Right atrium auricular region (tissue), 2 donors: ENCODE measurements at regions not wholly inside any gene's neighbourhood (a gene's known extent, or its start where the extent isn't known, plus 50 kb on each side); places are given as distances from the start of the nearest gene placed in this dataset.
"Not testable (repeated sequence)": the region's sequence is repeated elsewhere in the genome, so short reads cannot be mapped to it uniquely, and the experiment has no call there.

Source experiments
- DNase-seq: peaks from one replicate; pipeline ENCODE4 v3.0.0-alpha.2; 2019; ENCODE audit warnings: low spot score
- H3K27ac ChIP-seq, 2 donors: fragments of 200-600 bp; sonication (generic); 1 replicate in 1 of 2; 2 replicates in 1 of 2; pipeline ENCODE4 v1.5.1; 2016 to 2019
- H3K27me3 ChIP-seq, 2 donors: fragments of 200-600 bp; sonication (generic); one replicate each; pipeline versions ENCODE4 v1.5.1 to v1.6.0; 2017 to 2019
- H3K36me3 ChIP-seq: fragments of 200-600 bp; sonication (generic); one replicate; pipeline ENCODE4 v1.5.1; 2016
- H3K4me1 ChIP-seq, 2 donors: fragments of 200-600 bp; sonication (generic); one replicate each; pipeline versions ENCODE4 v1.5.1 to v1.6.0; 2017 to 2019
- H3K4me3 ChIP-seq, 2 donors: fragments of 200-600 bp; sonication (generic); 1 replicate in 1 of 2; 2 replicates in 1 of 2; pipeline ENCODE4 v1.5.1; 2017 to 2019; ENCODE audit warnings: mild to moderate bottlenecking in 1 of 2, moderate library complexity in 1 of 2
- H3K9me3 ChIP-seq, 2 donors: fragments of 200-600 bp; sonication (generic); one replicate each; pipeline ENCODE4 v1.5.1; 2019
- TF ChIP-seq, protein P1 (sequence below), 2 donors: fragments of 200-600 bp; sonication (generic); IDR thresholded peaks; one replicate each; pipeline ENCODE4 v1.5.1; 2019; ENCODE audit warnings: antibody characterized with exemption in 2 of 2

DNA sequence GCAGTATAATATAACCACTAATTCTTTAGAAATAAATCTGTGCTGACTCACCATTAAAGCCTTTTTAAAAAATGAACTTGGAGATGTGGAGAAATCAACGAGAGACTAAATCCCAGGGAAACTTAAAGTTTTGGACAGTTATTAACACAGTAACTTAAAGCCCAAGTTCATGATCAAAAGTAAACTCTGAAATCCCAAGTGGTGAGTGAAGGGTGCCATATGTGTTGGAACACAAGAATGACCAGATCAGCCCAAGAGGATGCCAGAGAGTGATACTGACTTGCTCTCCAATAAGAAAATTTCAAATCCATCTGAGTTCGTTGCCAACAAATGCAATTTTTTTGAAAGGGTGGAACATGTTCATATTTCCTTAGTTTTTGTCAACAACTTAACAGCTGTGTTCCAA lies 838.1 kb upstream of the ACVR2A start:
- Histone ChIP-seq H3K27me3 (no peaks in the 10 kb centered on the region), H3K4me3 (no peak overlapping the region), H3K9me3 (no peaks in the 10 kb centered on the region), H3K36me3 (no peaks in the 10 kb centered on the region), H3K27ac (no peak overlapping the region), H3K4me1 (no peaks in the 10 kb centered on the region)
- TF ChIP-seq, protein P1, sequence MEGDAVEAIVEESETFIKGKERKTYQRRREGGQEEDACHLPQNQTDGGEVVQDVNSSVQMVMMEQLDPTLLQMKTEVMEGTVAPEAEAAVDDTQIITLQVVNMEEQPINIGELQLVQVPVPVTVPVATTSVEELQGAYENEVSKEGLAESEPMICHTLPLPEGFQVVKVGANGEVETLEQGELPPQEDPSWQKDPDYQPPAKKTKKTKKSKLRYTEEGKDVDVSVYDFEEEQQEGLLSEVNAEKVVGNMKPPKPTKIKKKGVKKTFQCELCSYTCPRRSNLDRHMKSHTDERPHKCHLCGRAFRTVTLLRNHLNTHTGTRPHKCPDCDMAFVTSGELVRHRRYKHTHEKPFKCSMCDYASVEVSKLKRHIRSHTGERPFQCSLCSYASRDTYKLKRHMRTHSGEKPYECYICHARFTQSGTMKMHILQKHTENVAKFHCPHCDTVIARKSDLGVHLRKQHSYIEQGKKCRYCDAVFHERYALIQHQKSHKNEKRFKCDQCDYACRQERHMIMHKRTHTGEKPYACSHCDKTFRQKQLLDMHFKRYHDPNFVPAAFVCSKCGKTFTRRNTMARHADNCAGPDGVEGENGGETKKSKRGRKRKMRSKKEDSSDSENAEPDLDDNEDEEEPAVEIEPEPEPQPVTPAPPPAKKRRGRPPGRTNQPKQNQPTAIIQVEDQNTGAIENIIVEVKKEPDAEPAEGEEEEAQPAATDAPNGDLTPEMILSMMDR (IDR thresholded peaks at IDR 0.05) = no peak
- DNase-seq = no peak

DNA sequence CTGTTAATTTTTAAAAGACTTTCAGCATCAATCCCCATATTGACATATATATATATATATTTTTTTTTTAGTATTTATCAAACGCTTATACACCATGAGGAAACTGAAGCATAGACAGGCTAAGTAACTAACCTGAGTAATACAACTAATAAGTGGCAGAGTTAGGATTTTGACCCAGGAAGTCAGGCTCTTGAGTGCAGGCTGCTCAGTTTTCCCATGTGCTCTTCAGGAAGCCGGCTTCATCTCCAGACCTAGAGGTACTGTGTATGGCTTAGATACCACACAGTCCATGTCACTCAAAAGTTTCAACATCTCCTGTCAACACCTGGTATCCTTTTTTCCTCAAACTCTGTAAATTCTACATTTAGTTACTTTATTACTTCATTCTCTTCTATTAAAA lies 841.7 kb upstream of the ACVR2A start:
- H3K9me3 ChIP-seq = no peaks in the 10 kb centered on the region
- no peak for DNase-seq
- no peaks in the 10 kb centered on the region for H3K27me3 ChIP-seq
- no peaks in the 10 kb centered on the region for H3K36me3 ChIP-seq
- TF ChIP-seq, protein P1 (IDR thresholded peaks at IDR 0.05) = no peak
- no peaks in the 10 kb centered on the region for H3K4me1 ChIP-seq
- no peak overlapping the region for H3K27ac ChIP-seq
- no peak overlapping the region for H3K4me3 ChIP-seq

DNA sequence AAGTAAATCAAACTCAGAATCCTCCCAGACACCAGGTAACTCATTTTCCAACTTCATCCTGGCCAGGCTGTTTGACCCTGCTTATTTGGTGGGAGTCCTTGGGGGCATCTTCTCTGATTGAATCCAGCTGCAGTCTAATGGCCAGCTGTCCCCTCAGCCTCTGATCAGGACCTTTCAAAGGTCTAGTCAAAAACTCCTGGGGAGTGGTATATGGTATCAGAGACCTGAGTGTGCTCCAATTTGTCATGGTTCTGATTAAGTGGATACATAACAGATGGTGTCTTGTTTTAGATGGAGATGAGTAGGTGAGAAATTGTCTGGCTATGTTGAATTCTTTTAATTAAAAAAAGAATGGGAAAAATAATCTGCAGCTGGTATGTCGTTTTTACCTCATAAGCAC lies 842.6 kb upstream of the ACVR2A start:
- Histone ChIP-seq H3K4me3 (no peak overlapping the region), H3K27me3 (no peaks in the 10 kb centered on the region), H3K36me3 (no peaks in the 10 kb centered on the region), H3K27ac (no peak overlapping the region), H3K4me1 (no peaks in the 10 kb centered on the region), H3K9me3 (no peaks in the 10 kb centered on the region)
- no peak for DNase-seq
- TF ChIP-seq, protein P1 (IDR thresholded peaks at IDR 0.05) = no peak

DNA sequence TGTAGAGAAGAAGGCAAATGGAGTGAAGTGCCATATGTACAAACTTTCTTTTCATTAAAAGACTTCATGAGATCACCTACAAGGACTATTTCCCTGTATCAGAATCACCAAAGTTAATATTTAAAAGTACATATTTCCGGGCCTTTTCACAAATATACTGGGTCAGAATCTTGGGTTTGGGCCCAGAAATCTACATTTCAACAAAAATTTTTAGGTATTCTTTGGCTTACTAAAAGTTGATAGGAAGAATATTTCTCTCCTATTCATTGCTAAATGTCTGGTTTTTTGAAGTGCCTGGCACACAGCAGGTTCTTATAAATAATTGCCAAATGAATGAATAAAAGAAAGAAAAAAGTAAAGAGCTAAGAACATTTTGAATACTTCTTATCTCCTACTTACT lies 843.8 kb upstream of the ACVR2A start:
- no peak overlapping the region for H3K4me3 ChIP-seq
- no peaks in the 10 kb centered on the region for H3K4me1 ChIP-seq
- H3K27ac ChIP-seq = no peak overlapping the region
- H3K36me3 ChIP-seq = no peaks in the 10 kb centered on the region
- DNase-seq = no peak
- TF ChIP-seq, protein P1 (IDR thresholded peaks at IDR 0.05) = no peak
- no peaks in the 10 kb centered on the region for H3K9me3 ChIP-seq
- H3K27me3 ChIP-seq = no peaks in the 10 kb centered on the region

DNA sequence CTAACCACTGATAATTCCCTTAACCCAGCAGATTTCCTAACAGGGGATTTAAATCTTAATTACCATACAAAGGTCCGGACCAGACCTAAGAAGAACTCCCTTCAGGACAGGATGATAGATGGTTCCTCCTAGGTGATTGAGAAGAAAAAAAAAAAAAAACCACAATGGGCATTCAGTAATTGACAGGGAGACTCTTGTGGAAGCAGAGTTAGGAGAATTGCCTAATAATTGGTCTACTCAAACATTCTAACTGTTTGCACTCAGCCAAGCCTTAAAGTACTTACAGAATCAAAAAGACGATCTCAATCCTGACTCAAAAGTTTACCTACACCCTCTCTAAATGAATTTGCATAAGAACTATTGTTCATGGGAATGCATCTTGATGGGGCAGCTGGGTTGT lies 844.7 kb upstream of the ACVR2A start:
- H3K36me3 ChIP-seq, H3K27ac ChIP-seq, DNase-seq, H3K27me3 ChIP-seq, H3K4me1 ChIP-seq, H3K9me3 ChIP-seq, H3K4me3 ChIP-seq: not testable (repeated sequence)

DNA sequence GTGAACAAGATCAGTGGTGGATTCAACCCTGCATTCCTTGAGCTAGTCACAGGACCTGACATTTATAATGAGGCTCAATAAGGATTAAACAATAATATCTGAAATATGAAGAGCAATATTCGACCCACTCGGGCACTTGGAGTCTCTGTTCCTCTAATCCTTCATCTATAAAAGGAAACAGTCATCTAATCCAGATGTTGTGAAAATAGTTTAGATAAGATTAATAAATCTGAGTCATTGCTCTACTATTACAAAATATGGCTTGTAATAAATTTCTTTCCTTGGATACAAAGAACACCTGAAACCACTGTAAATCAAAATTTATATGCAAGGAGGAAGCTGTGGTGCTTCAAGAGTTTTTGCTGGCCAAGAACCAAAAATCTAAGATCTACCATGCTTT lies 846.9 kb upstream of the ACVR2A start:
- Histone ChIP-seq H3K36me3 (no peaks in the 10 kb centered on the region), H3K9me3 (no peaks in the 10 kb centered on the region), H3K27ac (no peak overlapping the region), H3K4me1 (no peaks in the 10 kb centered on the region), H3K4me3 (no peak overlapping the region), H3K27me3 (no peaks in the 10 kb centered on the region)
- DNase-seq = no peak
- TF ChIP-seq, protein P1 (IDR thresholded peaks at IDR 0.05) = no peak
